ENCODE measurements at regions not wholly inside any gene's neighbourhood (a gene's known extent, or its start where the extent isn't known, plus 50 kb on each side); places are given as distances from the start of the nearest gene placed in this dataset.

DNA sequence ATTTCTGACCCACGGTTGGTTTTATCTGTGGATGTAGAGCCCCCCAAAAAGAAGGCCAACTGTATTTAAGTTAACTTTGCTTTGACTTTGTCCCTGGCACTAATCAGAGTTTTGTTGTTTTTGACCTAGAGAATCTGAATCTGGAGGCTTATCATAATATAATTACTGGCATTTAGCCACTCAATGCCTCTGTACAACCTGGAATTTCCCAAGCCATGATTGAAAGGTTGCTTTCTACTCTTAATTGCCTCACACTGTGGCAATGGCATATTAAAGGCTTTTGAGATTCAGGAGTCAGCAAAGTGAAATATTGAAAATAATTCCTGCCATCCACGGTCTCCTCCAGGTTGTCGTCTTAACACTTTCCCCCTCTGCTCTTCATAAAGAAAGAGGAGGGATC is 205.2 kb upstream of the GHITM start:
- TF ChIP-seq, protein P1, sequence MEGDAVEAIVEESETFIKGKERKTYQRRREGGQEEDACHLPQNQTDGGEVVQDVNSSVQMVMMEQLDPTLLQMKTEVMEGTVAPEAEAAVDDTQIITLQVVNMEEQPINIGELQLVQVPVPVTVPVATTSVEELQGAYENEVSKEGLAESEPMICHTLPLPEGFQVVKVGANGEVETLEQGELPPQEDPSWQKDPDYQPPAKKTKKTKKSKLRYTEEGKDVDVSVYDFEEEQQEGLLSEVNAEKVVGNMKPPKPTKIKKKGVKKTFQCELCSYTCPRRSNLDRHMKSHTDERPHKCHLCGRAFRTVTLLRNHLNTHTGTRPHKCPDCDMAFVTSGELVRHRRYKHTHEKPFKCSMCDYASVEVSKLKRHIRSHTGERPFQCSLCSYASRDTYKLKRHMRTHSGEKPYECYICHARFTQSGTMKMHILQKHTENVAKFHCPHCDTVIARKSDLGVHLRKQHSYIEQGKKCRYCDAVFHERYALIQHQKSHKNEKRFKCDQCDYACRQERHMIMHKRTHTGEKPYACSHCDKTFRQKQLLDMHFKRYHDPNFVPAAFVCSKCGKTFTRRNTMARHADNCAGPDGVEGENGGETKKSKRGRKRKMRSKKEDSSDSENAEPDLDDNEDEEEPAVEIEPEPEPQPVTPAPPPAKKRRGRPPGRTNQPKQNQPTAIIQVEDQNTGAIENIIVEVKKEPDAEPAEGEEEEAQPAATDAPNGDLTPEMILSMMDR (IDR thresholded peaks at IDR 0.05), result no peak
- no peak for TF ChIP-seq POLR2A (IDR thresholded peaks at IDR 0.05)

Measured in vagina (tissue), 2 donors.